H9 (cell line): ENCODE measurements at regions not wholly inside any gene's neighbourhood (a gene's known extent, or its start where the extent isn't known, plus 50 kb on each side); places are given as distances from the start of the nearest gene placed in this dataset.

Source experiments
- DNase-seq: peaks from one replicate; pipeline ENCODE4 v3.0.0-alpha.2; 2017
- H2AFZ ChIP-seq: one replicate; pipeline ENCODE4 v1.6.1; 2013; ENCODE audit warnings: mild to moderate bottlenecking, low read length, control low read depth, moderate library complexity
- H2AK5ac ChIP-seq: 2 replicates; pipeline ENCODE4 v1.6.1; 2013; ENCODE audit warnings: low read length, control low read depth, mixed read lengths; ENCODE audit not compliant: insufficient read length
- H2BK120ac ChIP-seq: one replicate; pipeline ENCODE4 v1.6.1; 2013; ENCODE audit warnings: low read depth, mild to moderate bottlenecking, low read length, control low read depth, inconsistent platforms; ENCODE audit not compliant: poor library complexity, severe bottlenecking
- H2BK12ac ChIP-seq: 2 replicates; pipeline ENCODE4 v1.6.1; 2013; ENCODE audit warnings: low read length, control low read depth, mixed read lengths, low read depth; ENCODE audit not compliant: insufficient read length
- H2BK15ac ChIP-seq: 2 replicates; pipeline ENCODE4 v1.6.1; 2013; ENCODE audit warnings: low read depth, low read length, control low read depth
- H2BK20ac ChIP-seq: one replicate; pipeline ENCODE4 v1.6.1; 2013; ENCODE audit warnings: low read depth, mild to moderate bottlenecking, low read length, control low read depth, inconsistent platforms; ENCODE audit not compliant: poor library complexity, severe bottlenecking
- H2BK5ac ChIP-seq: 2 replicates; pipeline ENCODE4 v1.6.1; 2013; ENCODE audit warnings: low read length, control low read depth, mixed read lengths; ENCODE audit not compliant: insufficient read length
- H3K14ac ChIP-seq: 2 replicates; pipeline ENCODE4 v1.6.1; 2013; ENCODE audit warnings: low read length, control low read depth; ENCODE audit not compliant: insufficient read depth
- H3K18ac ChIP-seq: 2 replicates; pipeline ENCODE4 v1.6.1; 2013; ENCODE audit warnings: low read depth, mild to moderate bottlenecking, mixed read lengths, low read length, control low read depth; ENCODE audit not compliant: insufficient read length
- H3K23ac ChIP-seq: 2 replicates; pipeline ENCODE4 v1.6.1; 2013; ENCODE audit warnings: low read length, control low read depth, mixed read lengths, low read depth; ENCODE audit not compliant: insufficient read length
- H3K23me2 ChIP-seq: 2 replicates; pipeline ENCODE4 v1.6.1; 2013; ENCODE audit warnings: low read depth, mild to moderate bottlenecking, mixed read lengths, low read length, control low read depth; ENCODE audit not compliant: insufficient read length, poor library complexity, severe bottlenecking
- H3K27ac ChIP-seq: 2 replicates; pipeline ENCODE4 v1.5.1; 2013; ENCODE audit warnings: low read length, control low read depth, mixed read lengths, low read depth; ENCODE audit not compliant: insufficient read length
- H3K27me3 ChIP-seq: 2 replicates; pipeline ENCODE4 v1.6.1; 2013; ENCODE audit warnings: low read length, control low read depth, inconsistent platforms; ENCODE audit not compliant: insufficient read depth
- H3K4ac ChIP-seq: 2 replicates; pipeline ENCODE4 v1.6.1; 2013; ENCODE audit warnings: low read depth, mild to moderate bottlenecking, control low read depth, inconsistent platforms, low read length, moderate library complexity
- H3K4me1 ChIP-seq: 2 replicates; pipeline ENCODE4 v1.6.1; 2013; ENCODE audit warnings: low read length, control low read depth, inconsistent platforms; ENCODE audit not compliant: insufficient read depth
- H3K4me2 ChIP-seq: 2 replicates; pipeline ENCODE4 v1.6.1; 2013; ENCODE audit warnings: low read length, control low read depth, mixed read lengths; ENCODE audit not compliant: insufficient read length, insufficient read depth
- H3K56ac ChIP-seq: 2 replicates; pipeline ENCODE4 v1.6.1; 2013; ENCODE audit warnings: low read depth, mild to moderate bottlenecking, mixed read lengths, low read length, control low read depth; ENCODE audit not compliant: insufficient read length
- H3K79me1 ChIP-seq: 2 replicates; pipeline ENCODE4 v1.6.1; 2013; ENCODE audit warnings: low read depth, mild to moderate bottlenecking, moderate library complexity, low read length, control low read depth, inconsistent platforms; ENCODE audit not compliant: insufficient read depth, poor library complexity, severe bottlenecking
- H3K79me2 ChIP-seq: 2 replicates; pipeline ENCODE4 v1.6.1; 2013; ENCODE audit warnings: low read length, control low read depth, inconsistent platforms; ENCODE audit not compliant: insufficient read depth
- H3K9ac ChIP-seq: 2 replicates; pipeline ENCODE4 v1.6.1; 2013; ENCODE audit warnings: low read length, control low read depth, mixed read lengths; ENCODE audit not compliant: insufficient read length; ENCODE audit errors: extremely low read depth
- H3K9me3 ChIP-seq: one replicate; pipeline ENCODE4 v1.6.1; 2013; ENCODE audit warnings: low read depth, low read length, inconsistent platforms; ENCODE audit not compliant: control insufficient read depth
- H3T11ph ChIP-seq: one replicate; pipeline ENCODE4 v1.6.1; 2013; ENCODE audit warnings: mild to moderate bottlenecking, low read length, control low read depth, inconsistent platforms
- H4K20me1 ChIP-seq: one replicate; pipeline ENCODE4 v1.6.1; 2013; ENCODE audit not compliant: control insufficient read depth, insufficient read length, insufficient read depth
- H4K5ac ChIP-seq: 2 replicates; pipeline ENCODE4 v1.6.1; 2013; ENCODE audit warnings: low read depth, mild to moderate bottlenecking, mixed read lengths, low read length, control low read depth; ENCODE audit not compliant: insufficient read length
- H4K8ac ChIP-seq: replicated peaks from 2 replicates; pipeline ENCODE4 v1.6.1; 2013; ENCODE audit warnings: low read length, control low read depth, mixed read lengths, low read depth; ENCODE audit not compliant: insufficient read length
- H4K91ac ChIP-seq: 2 replicates; pipeline ENCODE4 v1.6.1; 2013; ENCODE audit warnings: low read depth, mild to moderate bottlenecking, moderate library complexity, mixed read lengths, low read length, control low read depth; ENCODE audit not compliant: insufficient read length
- H3K27ac Mint-ChIP-seq, 3 experiments: 2 replicates in 2 of 3; 3 replicates in 1 of 3; pipeline ENCODE4 v1.8.0; 2020 to 2021; ENCODE audit warnings: mixed read lengths in 3 of 3, mild to moderate bottlenecking in 1 of 3, moderate library complexity in 1 of 3
- H3K27me3 Mint-ChIP-seq: 2 replicates; pipeline ENCODE4 v1.8.0; 2021; ENCODE audit warnings: low read depth, mild to moderate bottlenecking, moderate library complexity, mixed read lengths
- H3K36me3 Mint-ChIP-seq, 3 experiments: 2 replicates in 2 of 3; 3 replicates in 1 of 3; pipeline ENCODE4 v1.8.0; 2020 to 2021; ENCODE audit warnings: low read depth in 3 of 3, mixed read lengths in 3 of 3; ENCODE audit not compliant: insufficient read depth in 1 of 3
- H3K4me1 Mint-ChIP-seq, 2 experiments: 2 replicates each; pipeline ENCODE4 v1.8.0; 2020; ENCODE audit warnings: mixed read lengths in 2 of 2
- H3K4me3 Mint-ChIP-seq, 2 experiments: 2 replicates in 1 of 2; 3 replicates in 1 of 2; pipeline ENCODE4 v1.8.0; 2020 to 2021; ENCODE audit warnings: mild to moderate bottlenecking in 2 of 2, mixed read lengths in 2 of 2, moderate library complexity in 1 of 2
- H3K9me3 Mint-ChIP-seq, 2 experiments: 2 replicates in 1 of 2; 3 replicates in 1 of 2; pipeline ENCODE4 v1.8.0; 2020; ENCODE audit warnings: mild to moderate bottlenecking in 2 of 2, mixed read lengths in 2 of 2, moderate library complexity in 1 of 2
- WGBS: extraction: QIAGEN DNeasy Blood & Tissue Kit; methylation state at CpG from one replicate; pipeline ENCODE4 v1.1.7; 2013; ENCODE audit warnings: missing lambda C conversion rate, low lambda C conversion rate, mixed read lengths; ENCODE audit not compliant: insufficient read length; ENCODE audit errors: extremely low coverage; 5-methylcytosine and 5-hydroxymethylcytosine counted together
- TF ChIP-seq, protein P1 (sequence below): fragments of 200-600 bp; sonication (generic); conservative IDR thresholded peaks from 3 replicates; pipeline ENCODE4 v1.8.0; 2021; ENCODE audit warnings: antibody characterized with exemption, mild to moderate bottlenecking

DNA sequence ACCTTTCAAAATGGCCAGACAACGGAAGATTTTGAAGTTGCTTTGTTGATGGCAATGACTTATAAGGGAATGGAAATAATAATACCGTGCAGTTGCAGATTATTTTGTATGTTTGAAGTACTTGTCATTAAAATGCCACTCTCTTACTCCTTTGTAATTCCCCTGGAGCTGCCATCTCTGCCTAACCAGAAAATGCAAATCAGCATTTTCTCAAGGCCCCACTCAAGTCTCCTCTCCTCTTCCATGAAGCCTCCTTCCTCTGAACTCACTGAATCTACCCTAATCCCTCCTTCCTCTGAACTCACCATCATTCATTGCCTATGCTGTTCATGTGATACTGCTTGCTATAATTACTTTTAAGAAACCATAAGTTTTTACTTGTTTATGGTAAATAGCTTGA is 60.2 kb upstream of the RBPJ start:
- no CpG with 5 or more reads among the region's 2 CpGs for WGBS
- Histone ChIP-seq H2BK20ac (no peak overlapping the region), H3K4me1 (peaks cover 4% of the 10 kb centered on the region; the same call in 1 of the 2 replicates), H2BK120ac (no peak overlapping the region), H3K79me2 (no peaks in the 10 kb centered on the region), H3K23me2 (no peaks in the 10 kb centered on the region), H2BK12ac (no peak overlapping the region), H4K5ac (no peak overlapping the region), H2AFZ (no peak overlapping the region), H3K18ac (no peak overlapping the region), H3K9ac (no peak overlapping the region), H3K79me1 (no peaks in the 10 kb centered on the region), H2BK15ac (no peak overlapping the region), H3K4ac (no peak overlapping the region), H3K9me3 (no peaks in the 10 kb centered on the region), H3K56ac (no peak overlapping the region), H3K27ac (no peak overlapping the region), H3K23ac (no peak overlapping the region), H4K91ac (no peak overlapping the region), H4K8ac (no peak overlapping the region), H3K4me2 (no peak overlapping the region), H2BK5ac (no peak overlapping the region), H3T11ph (no peak overlapping the region), H3K27me3 (no peaks in the 10 kb centered on the region), H2AK5ac (no peak overlapping the region), H4K20me1 (no peaks in the 10 kb centered on the region), H3K14ac (no peak overlapping the region)
- Mint-ChIP-seq H3K27ac (no peak overlapping the region), H3K36me3 (peaks cover 0 to 5% (median 0%) of the 10 kb centered on the region in 3 experiments; a peak in 1 of 7 replicates), H3K9me3 (peaks cover 0 to 4% of the 10 kb centered on the region in 2 experiments; a peak in 3 of 5 replicates), H3K4me3 (no peak overlapping the region), H3K27me3 (no peaks in the 10 kb centered on the region), H3K4me1 (peaks cover 11 to 12% of the 10 kb centered on the region in 2 experiments)
- DNase-seq = no peak
- TF ChIP-seq, protein P1, sequence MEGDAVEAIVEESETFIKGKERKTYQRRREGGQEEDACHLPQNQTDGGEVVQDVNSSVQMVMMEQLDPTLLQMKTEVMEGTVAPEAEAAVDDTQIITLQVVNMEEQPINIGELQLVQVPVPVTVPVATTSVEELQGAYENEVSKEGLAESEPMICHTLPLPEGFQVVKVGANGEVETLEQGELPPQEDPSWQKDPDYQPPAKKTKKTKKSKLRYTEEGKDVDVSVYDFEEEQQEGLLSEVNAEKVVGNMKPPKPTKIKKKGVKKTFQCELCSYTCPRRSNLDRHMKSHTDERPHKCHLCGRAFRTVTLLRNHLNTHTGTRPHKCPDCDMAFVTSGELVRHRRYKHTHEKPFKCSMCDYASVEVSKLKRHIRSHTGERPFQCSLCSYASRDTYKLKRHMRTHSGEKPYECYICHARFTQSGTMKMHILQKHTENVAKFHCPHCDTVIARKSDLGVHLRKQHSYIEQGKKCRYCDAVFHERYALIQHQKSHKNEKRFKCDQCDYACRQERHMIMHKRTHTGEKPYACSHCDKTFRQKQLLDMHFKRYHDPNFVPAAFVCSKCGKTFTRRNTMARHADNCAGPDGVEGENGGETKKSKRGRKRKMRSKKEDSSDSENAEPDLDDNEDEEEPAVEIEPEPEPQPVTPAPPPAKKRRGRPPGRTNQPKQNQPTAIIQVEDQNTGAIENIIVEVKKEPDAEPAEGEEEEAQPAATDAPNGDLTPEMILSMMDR = no peak
